Fibroblast of pulmonary artery (primary cell): ENCODE measurements at regions not wholly inside any gene's neighbourhood (a gene's known extent, or its start where the extent isn't known, plus 50 kb on each side); places are given as distances from the start of the nearest gene placed in this dataset.
"Not testable (repeated sequence)": the region's sequence is repeated elsewhere in the genome, so short reads cannot be mapped to it uniquely, and the experiment has no call there.

Source experiments
- DNase-seq: peaks from one replicate; pipeline ENCODE4 v3.0.0-alpha.2; 2010; ENCODE audit warnings: low read depth
- H3K4me3 ChIP-seq: replicated peaks from 2 replicates; pipeline ENCODE4 v1.5.1; 2011; ENCODE audit warnings: low read depth, mild to moderate bottlenecking, control low read depth, low read length, moderate library complexity
- TF ChIP-seq, protein P1 (sequence below): IDR thresholded peaks from 2 replicates; pipeline ENCODE4 v1.5.1; 2011; ENCODE audit warnings: mild to moderate bottlenecking, control low read depth, low read length, inconsistent platforms; ENCODE audit errors: missing control alignments

GRCh38 chr10:4234661-4235060, 449.7 kb upstream of the KLF6 start:
- TF ChIP-seq, protein P1, sequence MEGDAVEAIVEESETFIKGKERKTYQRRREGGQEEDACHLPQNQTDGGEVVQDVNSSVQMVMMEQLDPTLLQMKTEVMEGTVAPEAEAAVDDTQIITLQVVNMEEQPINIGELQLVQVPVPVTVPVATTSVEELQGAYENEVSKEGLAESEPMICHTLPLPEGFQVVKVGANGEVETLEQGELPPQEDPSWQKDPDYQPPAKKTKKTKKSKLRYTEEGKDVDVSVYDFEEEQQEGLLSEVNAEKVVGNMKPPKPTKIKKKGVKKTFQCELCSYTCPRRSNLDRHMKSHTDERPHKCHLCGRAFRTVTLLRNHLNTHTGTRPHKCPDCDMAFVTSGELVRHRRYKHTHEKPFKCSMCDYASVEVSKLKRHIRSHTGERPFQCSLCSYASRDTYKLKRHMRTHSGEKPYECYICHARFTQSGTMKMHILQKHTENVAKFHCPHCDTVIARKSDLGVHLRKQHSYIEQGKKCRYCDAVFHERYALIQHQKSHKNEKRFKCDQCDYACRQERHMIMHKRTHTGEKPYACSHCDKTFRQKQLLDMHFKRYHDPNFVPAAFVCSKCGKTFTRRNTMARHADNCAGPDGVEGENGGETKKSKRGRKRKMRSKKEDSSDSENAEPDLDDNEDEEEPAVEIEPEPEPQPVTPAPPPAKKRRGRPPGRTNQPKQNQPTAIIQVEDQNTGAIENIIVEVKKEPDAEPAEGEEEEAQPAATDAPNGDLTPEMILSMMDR, result no peak
- no peak overlapping the region for H3K4me3 ChIP-seq
- DNase-seq, result peak; percentile 70

- no peak for DNase-seq
- no peak overlapping the region for H3K4me3 ChIP-seq
- TF ChIP-seq, protein P1, result no peak
These were observed 446.4 kb upstream of the KLF6 start for GRCh38 chr10:4231439-4231838.

GRCh38 chr10:4230036-4230435, 445.0 kb upstream of the KLF6 start:
- TF ChIP-seq, protein P1, result no peak
- no peak for DNase-seq
- no peak overlapping the region for H3K4me3 ChIP-seq

- no peak for DNase-seq
- no peak overlapping the region for H3K4me3 ChIP-seq
- TF ChIP-seq, protein P1, result no peak
These were observed 444.1 kb upstream of the KLF6 start for GRCh38 chr10:4229106-4229505.

GRCh38 chr10:4227586-4227985, 442.6 kb upstream of the KLF6 start:
- DNase-seq, result no peak
- H3K4me3 ChIP-seq, result no peak overlapping the region
- TF ChIP-seq, protein P1, result no peak

DNA sequence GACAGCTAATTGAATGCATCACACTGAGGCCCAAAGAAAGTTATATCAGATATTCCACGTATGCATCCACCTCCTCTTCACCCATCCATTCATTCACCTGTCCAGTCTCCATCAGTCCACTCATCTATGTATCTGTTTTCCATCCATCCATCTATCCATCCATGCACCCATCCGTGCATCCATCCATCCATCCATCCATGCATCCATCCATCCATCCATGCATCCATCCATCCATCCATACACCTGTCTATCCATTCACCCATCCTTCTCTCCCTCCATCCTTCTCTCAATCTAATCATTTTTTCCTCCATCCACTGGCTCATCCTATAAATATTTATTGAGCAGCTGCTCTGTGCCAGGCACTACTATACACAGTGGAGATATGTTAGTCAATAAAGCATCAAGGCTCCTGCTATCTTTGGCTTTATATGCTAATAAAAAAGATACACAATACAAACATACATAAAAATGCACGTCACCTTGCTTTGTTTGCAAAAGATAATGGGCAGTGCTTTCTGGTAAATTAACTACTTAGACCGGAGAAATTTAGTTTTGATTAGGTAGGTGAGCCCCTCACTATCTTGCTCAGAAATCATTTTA, 442.0 kb upstream of the KLF6 start:
- TF ChIP-seq, protein P1, result no peak
- DNase-seq, result no peak
- no peak overlapping the region for H3K4me3 ChIP-seq

DNA sequence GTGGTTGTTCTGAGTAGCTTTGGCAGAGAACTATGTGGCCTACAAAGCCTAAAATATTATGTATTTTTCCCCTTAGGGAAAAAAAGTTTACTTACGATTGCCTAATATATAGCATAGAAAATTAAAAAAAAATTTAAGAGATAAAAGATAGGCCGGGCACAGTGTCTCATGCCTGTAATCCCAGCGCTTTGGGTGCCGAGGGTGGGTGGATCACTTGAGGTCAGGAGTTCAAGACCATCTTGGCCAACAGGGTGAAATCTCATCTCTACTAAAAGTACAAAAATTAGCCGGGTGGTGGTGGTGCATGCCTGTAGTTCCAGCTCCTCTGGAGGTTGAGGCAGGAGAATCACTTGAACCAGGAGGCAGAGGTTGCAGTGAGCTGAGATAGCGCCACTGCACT, 439.2 kb upstream of the KLF6 start:
- DNase-seq, result no peak
- H3K4me3 ChIP-seq, result no peak overlapping the region
- TF ChIP-seq, protein P1, result no peak

DNA sequence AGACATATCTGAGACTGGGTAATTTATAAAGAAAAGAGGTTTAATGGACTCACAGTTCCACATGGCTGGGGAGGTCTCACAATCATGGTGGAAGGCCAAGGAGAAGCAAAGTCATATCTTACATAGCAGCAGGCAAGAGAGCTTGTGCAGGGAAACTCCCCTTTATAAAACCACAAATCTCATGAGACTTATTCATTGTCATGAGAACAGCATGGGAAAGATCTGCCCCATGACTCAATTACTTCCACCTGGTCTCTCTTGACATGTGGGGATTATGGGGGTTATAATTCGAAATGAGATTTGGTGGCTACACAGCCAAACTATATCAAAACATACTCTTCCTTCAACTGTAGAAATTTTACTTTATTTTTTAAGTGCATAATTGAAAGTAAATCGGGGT, 436.3 kb upstream of the KLF6 start:
- not testable (repeated sequence) for DNase-seq, H3K4me3 ChIP-seq
